ENCODE measurements at regions not wholly inside any gene's neighbourhood (a gene's known extent, or its start where the extent isn't known, plus 50 kb on each side); places are given as distances from the start of the nearest gene placed in this dataset.

DNA sequence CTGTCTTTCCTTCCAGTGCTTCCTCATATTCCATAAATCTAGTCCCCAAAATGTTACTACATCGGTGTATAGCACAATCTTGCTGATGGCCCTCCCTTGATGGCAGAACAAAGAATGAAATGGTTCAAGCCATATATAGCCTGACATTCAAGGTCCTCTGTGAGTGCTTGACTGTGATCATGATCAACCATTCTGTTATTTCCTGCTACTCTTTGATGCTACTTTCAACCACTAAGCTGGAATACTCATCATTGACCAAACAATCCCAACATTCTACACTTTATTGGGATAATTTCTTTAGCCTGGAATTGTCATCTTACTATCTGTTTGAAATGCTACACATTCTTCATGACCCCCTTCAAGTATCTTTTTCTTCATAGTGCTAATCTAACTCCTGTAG is 633.9 kb downstream of the PLCL1 start:
- TF ChIP-seq, protein P1, sequence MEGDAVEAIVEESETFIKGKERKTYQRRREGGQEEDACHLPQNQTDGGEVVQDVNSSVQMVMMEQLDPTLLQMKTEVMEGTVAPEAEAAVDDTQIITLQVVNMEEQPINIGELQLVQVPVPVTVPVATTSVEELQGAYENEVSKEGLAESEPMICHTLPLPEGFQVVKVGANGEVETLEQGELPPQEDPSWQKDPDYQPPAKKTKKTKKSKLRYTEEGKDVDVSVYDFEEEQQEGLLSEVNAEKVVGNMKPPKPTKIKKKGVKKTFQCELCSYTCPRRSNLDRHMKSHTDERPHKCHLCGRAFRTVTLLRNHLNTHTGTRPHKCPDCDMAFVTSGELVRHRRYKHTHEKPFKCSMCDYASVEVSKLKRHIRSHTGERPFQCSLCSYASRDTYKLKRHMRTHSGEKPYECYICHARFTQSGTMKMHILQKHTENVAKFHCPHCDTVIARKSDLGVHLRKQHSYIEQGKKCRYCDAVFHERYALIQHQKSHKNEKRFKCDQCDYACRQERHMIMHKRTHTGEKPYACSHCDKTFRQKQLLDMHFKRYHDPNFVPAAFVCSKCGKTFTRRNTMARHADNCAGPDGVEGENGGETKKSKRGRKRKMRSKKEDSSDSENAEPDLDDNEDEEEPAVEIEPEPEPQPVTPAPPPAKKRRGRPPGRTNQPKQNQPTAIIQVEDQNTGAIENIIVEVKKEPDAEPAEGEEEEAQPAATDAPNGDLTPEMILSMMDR (conservative IDR thresholded peaks at IDR 0.05): no peak
- TF ChIP-seq EZH2 (IDR thresholded peaks at IDR 0.05; ENCODE audit: low read depth): no peak

Data from PC-9 (cell line).